ENCODE measurements at regions not wholly inside any gene's neighbourhood (a gene's known extent, or its start where the extent isn't known, plus 50 kb on each side); places are given as distances from the start of the nearest gene placed in this dataset.

GRCh38 chr3:187594272-187594671, 75.9 kb downstream of the SST start:
- Histone ChIP-seq H4K8ac (ENCODE audit: extremely low read depth, insufficient read depth, low read length) (no peak overlapping the region), H2BK120ac (replicated peaks; ENCODE audit: low read depth, low read length) (no peak overlapping the region), H3K4me3 (ENCODE audit: extremely low read depth in 1 of 4, insufficient read depth in 2 of 4, low read depth in 3 of 4, low read length in 4 of 4) (no peak overlapping the region), H3K36me3 (ENCODE audit: control insufficient read depth in 2 of 4, insufficient read depth in 4 of 4, low read length in 3 of 4) (no peaks in the 10 kb centered on the region), H3K27me3 (replicated peaks in 1 of 4; ENCODE audit: control insufficient read depth in 3 of 4, extremely low read depth in 1 of 4, insufficient read depth in 3 of 4, low read length in 3 of 4) (no peaks in the 10 kb centered on the region), H2AK5ac (ENCODE audit: low read depth, low read length) (no peak overlapping the region), H3K23me2 (ENCODE audit: low read depth, low read length) (no peaks in the 10 kb centered on the region; the same call in 1 of the 2 replicates), H4K5ac (ENCODE audit: insufficient read length, low read depth, low read length) (no peak overlapping the region), H3K23ac (ENCODE audit: insufficient read length) (no peak overlapping the region), H3K56ac (replicated peaks; ENCODE audit: insufficient read length, low read depth, low read length) (no peak overlapping the region), H2AFZ (ENCODE audit: low read length) (no peak overlapping the region), H3K79me1 (ENCODE audit: low read depth, low read length) (no peaks in the 10 kb centered on the region), H3K4me1 (replicated peaks in 1 of 4; ENCODE audit: control insufficient read depth in 3 of 4, insufficient read depth in 4 of 4, low read length in 3 of 4) (peaks cover 0 to 10% (median 4%) of the 10 kb centered on the region in 4 experiments; a peak in 3 of 7 replicates), H4K20me1 (replicated peaks in 1 of 2; ENCODE audit: control insufficient read depth in 1 of 2, insufficient read depth in 2 of 2, low read length in 2 of 2) (no peaks in the 10 kb centered on the region), H3K27ac (ENCODE audit: low read depth, low read length) (no peak overlapping the region), H3K9me3 (ENCODE audit: insufficient read depth in 2 of 2, low read depth in 1 of 2, low read length in 1 of 2) (no peaks in the 10 kb centered on the region), H2BK5ac (ENCODE audit: low read depth, low read length) (no peak overlapping the region), H4K91ac (replicated peaks; ENCODE audit: insufficient read length, low read length) (no peak overlapping the region), H2BK15ac (ENCODE audit: low read length) (no peak overlapping the region), H3K9ac (replicated peaks in 1 of 4; ENCODE audit: extremely low read depth in 1 of 4, low read depth in 3 of 4, low read length in 3 of 4) (no peak overlapping the region), H3K79me2 (ENCODE audit: control insufficient read depth in 1 of 2, insufficient read depth in 2 of 2, low read length in 2 of 2) (no peaks in the 10 kb centered on the region), H3K18ac (ENCODE audit: extremely low read depth, low read length) (no peak overlapping the region), H3K4me2 (ENCODE audit: insufficient read depth in 1 of 2, low read depth in 2 of 2, low read length in 2 of 2) (no peak overlapping the region), H2BK20ac (ENCODE audit: low read length) (no peak overlapping the region), H2BK12ac (ENCODE audit: low read depth, low read length) (no peak overlapping the region), H3K4ac (replicated peaks; ENCODE audit: insufficient read length, low read depth, low read length) (no peak overlapping the region), H3K14ac (ENCODE audit: insufficient read length) (no peak overlapping the region)
- DNase-seq (ENCODE audit: low read depth in 1 of 2, low spot score in 2 of 2) (no peak), FAIRE-seq (peak; percentile 7)
- ChIA-PET CTCF (ENCODE audit: partially characterized antibody) (interaction anchor here (0.5 to 3.9 kb wide), 5 partner anchors 10 to 275 kb away, joined by 4 to 27 read pairs (median 5); no protein-coding TSS in a partner anchor), POLR2A (ENCODE audit: partially characterized antibody) (no interaction called here)
- TF ChIP-seq CEBPB (IDR thresholded peaks at IDR 0.05; ENCODE audit: low read depth, low read length) (no peak), SP1 (IDR thresholded peaks at IDR 0.05; ENCODE audit: low read depth, low read length) (no peak), E2F6 (IDR thresholded peaks at IDR 0.05) (no peak), CTCF (IDR thresholded peaks at IDR 0.05; ENCODE audit: control extremely low read depth in 1 of 3, insufficient read depth in 1 of 3, low read depth in 1 of 3, low read length in 3 of 3) (peak; percentile 17 to 41 (median 39); a peak in 2 of 4 replicates), TCF12 (IDR thresholded peaks at IDR 0.05; ENCODE audit: low read depth, low read length) (no peak), USF2 (IDR thresholded peaks at IDR 0.05; ENCODE audit: low read length) (no peak), EGR1 (IDR thresholded peaks at IDR 0.05; ENCODE audit: borderline replicate concordance, low read depth, low read length) (no peak), RAD21 (IDR thresholded peaks at IDR 0.05 in 1 of 2, conservative IDR thresholded peaks at IDR 0.05 in 1 of 2; ENCODE audit: low read depth in 2 of 2, low read length in 2 of 2) (peak; percentile 24 to 41; a peak in 2 of 4 replicates), RBBP5 (IDR thresholded peaks at IDR 0.05; ENCODE audit: borderline replicate concordance, low read depth, low read length) (no peak), JUND (IDR thresholded peaks at IDR 0.05; ENCODE audit: low read length) (no peak)
- 53% methylated on average over 2 of the region's 2 CpGs; no CpG with 5 or more reads in 1 of the 2 experiments for WGBS, 2 experiments (ENCODE audit: extremely low coverage in 1 of 2, insufficient coverage in 1 of 2, insufficient read length in 1 of 2, insufficient replicate concordance in 2 of 2, low coverage in 1 of 2, low lambda C conversion rate in 2 of 2, missing lambda C conversion rate in 1 of 2)

Measured in H1 (cell line).